Activated CD8-positive, alpha-beta T cell treated with anti-CD3 and anti-CD28 coated beads, Interleukin-2, amount 10 ng/mL, durations not matched to agents 7 days and 5 days (primary cell): ENCODE measurements at regions not wholly inside any gene's neighbourhood (a gene's known extent, or its start where the extent isn't known, plus 50 kb on each side); places are given as distances from the start of the nearest gene placed in this dataset.
"Not testable (repeated sequence)": the region's sequence is repeated elsewhere in the genome, so short reads cannot be mapped to it uniquely, and the experiment has no call there.

ENCODE experiments used
- ATAC-seq: fragments of 150-1000 bp; cut with Tn5 transposase; one replicate; pipeline ENCODE4 v1.10.0; 2021; ENCODE audit warnings: moderate library complexity
- CTCF ChIA-PET: fragments of 350-600 bp; sonication (Branson Sonifier 250); formaldehyde crosslinking; loops from one replicate; lab custom pipeline; 2021; ENCODE audit warnings: antibody characterized with exemption; lab: Charles Lee
- POLR2A ChIA-PET: fragments of 350-600 bp; sonication (Branson Sonifier 250); formaldehyde crosslinking; loops from one replicate; lab custom pipeline; 2021; ENCODE audit warnings: antibody characterized with exemption; lab: Charles Lee
- DNase-seq: peaks from one replicate; pipeline ENCODE4 v3.0.0-alpha.2; 2020
- H3K27ac Mint-ChIP-seq: one replicate; pipeline ENCODE4 v1.8.0; 2021; ENCODE audit warnings: mild to moderate bottlenecking, mixed read lengths
- H3K27me3 Mint-ChIP-seq: one replicate; pipeline ENCODE4 v1.8.0; 2021; ENCODE audit warnings: low read depth, mixed read lengths
- H3K36me3 Mint-ChIP-seq: one replicate; pipeline ENCODE4 v1.8.0; 2021; ENCODE audit warnings: low read depth, mixed read lengths
- H3K4me1 Mint-ChIP-seq: one replicate; pipeline ENCODE4 v1.8.0; 2021; ENCODE audit warnings: low read depth, mixed read lengths
- H3K4me3 Mint-ChIP-seq: one replicate; pipeline ENCODE4 v1.8.0; 2021; ENCODE audit warnings: mild to moderate bottlenecking, mixed read lengths
- H3K9me3 Mint-ChIP-seq: one replicate; pipeline ENCODE4 v1.8.0; 2022; ENCODE audit warnings: mixed read lengths; ENCODE audit not compliant: insufficient read depth

DNA sequence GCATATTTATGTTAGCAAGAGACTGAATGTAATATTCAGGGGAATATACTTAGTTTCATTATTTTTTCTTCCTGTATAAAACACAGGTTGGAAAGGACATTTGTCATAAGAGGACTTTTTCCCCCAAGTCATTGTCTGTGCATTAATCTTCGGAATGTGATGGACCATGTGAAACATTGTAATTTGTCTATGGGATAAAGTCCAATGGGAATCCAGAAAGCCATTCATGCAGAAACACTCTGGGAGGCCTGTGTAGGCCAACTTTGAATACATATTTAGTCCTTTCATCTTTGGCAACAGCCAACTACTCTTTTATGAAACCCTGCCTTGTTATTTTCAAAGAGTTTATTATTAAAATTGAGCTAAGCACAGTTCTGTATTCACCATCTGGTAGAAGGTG, 386.4 kb downstream of the PIK3C3 start:
- no peak for DNase-seq
- Mint-ChIP-seq H3K36me3 (no peaks in the 10 kb centered on the region), H3K27ac (no peak overlapping the region), H3K27me3 (no peaks in the 10 kb centered on the region), H3K9me3 (no peaks in the 10 kb centered on the region), H3K4me3 (no peak overlapping the region), H3K4me1 (no peaks in the 10 kb centered on the region)
- ChIA-PET CTCF (no interaction called here), POLR2A (no interaction called here)
- no peak for ATAC-seq

DNA sequence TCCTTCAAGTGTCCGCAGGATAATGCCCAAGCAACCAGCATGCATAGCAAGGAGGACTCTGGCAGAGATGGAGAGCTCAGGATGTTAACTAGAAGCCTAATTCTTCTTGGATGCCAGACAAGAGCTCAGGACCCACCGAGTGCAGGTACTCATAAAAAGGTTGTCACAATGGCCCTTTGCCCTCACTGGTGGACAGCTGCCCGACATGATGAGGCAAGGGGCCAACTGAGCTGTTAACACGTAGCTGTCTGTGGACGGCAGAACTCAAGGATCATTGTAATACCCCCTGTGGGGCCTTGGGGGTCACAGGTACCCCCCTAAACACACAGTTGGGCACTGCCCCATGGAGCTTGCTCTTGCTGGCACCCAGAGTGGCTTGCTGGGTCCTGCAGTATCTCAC, 393.7 kb downstream of the PIK3C3 start:
- no peak for ATAC-seq
- no peak for DNase-seq
- Mint-ChIP-seq H3K4me1 (no peaks in the 10 kb centered on the region), H3K9me3 (no peaks in the 10 kb centered on the region), H3K36me3 (no peaks in the 10 kb centered on the region), H3K27me3 (no peaks in the 10 kb centered on the region), H3K27ac (no peak overlapping the region), H3K4me3 (no peak overlapping the region)
- ChIA-PET POLR2A (no interaction called here), CTCF (no interaction called here)

DNA sequence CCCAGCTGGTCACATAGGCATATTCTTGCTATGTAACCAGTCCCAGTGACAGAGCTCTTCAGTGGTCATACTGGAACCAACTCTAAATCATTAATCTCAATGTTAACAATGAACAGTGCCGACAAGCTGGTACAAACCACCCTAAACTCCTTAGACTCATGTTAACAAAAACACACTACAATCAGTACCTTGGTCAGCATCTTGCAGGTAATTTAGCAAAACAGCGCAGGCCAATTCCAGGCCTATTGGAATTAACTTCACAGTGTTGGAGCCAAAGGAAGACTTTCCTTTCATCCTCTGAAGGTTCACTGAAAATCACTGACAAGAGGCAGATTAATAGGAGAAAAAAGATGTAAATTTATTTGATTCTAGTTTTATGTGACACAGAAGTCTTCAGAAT, 396.4 kb downstream of the PIK3C3 start:
- Mint-ChIP-seq H3K27me3 (no peaks in the 10 kb centered on the region), H3K4me3 (no peak overlapping the region), H3K4me1 (no peaks in the 10 kb centered on the region), H3K9me3 (no peaks in the 10 kb centered on the region), H3K27ac (no peak overlapping the region), H3K36me3 (no peaks in the 10 kb centered on the region)
- CTCF ChIA-PET = no interaction called here
- ATAC-seq (no peak), DNase-seq (no peak)
- POLR2A ChIA-PET = no interaction called here

DNA sequence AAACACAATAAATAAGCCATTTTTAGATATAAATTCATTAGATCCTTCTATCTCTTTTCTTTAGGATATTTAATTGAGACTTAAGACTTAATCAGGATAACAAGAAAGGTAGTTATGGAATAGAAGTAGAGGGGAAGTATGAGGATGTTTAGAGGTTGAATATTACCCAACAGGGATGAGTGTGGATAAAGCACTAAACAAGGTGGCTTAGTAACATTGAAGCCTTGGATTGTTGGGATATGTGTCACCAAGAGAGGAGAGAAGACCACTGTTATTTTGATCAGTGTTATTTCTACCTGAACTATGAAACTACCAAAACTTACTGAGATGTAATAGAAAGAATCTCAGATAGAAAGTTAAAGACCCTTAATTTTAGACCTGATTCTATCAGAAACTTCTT, 405.7 kb downstream of the PIK3C3 start:
- CTCF ChIA-PET = no interaction called here
- Mint-ChIP-seq H3K27ac (no peak overlapping the region), H3K9me3 (no peaks in the 10 kb centered on the region), H3K4me3 (no peak overlapping the region), H3K36me3 (no peaks in the 10 kb centered on the region), H3K4me1 (no peaks in the 10 kb centered on the region), H3K27me3 (no peaks in the 10 kb centered on the region)
- ATAC-seq = no peak
- no peak for DNase-seq
- POLR2A ChIA-PET = no interaction called here

DNA sequence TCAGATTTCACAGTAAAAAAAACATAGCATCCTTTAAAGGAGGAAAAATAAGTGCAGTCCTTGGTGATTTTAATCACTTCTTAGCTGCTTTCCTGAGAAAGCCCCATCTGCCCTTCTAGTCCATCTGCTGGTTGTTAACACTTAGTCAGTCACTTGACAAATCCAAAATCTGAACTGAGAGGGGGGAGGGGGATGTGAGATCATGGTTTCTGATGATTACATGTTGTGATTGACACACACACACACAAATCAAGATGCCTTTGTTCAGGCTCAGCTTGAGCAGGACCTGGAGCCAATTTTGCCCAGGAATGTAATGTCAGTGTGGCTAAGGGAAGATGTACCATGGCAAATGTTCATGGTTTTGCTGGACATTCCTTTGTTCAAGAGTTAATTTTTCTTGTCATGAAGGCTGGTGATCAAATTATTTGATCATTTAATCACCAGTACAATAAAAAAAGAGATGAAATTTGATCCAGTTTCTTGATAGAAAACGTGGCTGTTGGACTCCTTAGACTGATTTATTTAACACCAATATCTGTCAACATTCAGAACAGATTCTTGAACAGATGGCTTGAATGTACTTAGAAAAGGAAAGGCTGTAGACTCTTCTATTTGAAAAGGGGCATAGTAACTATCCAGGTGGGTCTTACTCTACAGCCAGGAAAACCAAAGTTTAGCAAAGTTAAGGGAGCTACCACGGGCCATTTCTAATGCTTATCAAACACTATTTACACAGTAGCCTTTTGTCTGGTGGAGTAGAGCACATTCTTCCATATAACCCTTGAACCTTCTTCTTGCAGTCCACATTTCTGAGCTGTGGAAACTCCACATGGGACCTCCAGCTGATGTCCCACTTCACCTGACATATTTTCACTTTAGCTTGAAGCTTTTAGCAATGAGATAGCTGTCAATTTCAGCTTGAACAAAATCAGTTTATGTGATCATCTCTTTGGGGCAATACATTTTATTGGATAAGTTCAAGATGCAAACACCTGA, 408.7 kb downstream of the PIK3C3 start:
- CTCF ChIA-PET = no interaction called here

DNA sequence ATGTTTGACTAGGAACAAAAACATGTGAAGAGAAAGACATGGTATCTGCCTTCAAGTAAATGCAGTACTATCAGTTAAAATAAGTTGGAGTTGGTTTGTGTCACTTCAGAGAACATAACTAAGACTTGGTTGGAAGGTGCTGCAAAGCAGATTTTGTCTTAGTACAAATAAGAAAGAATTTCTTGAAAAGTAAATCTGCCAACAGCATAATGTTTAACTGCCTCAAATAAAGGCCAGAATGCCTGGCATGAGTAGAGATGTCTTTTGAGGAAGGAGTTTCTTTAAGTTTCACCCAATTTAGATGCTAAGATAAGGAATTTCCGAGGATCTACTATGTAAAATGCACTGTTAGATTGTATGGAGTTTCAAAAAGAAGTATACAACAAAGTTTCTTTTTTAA, 409.7 kb downstream of the PIK3C3 start:
- H3K4me1 Mint-ChIP-seq = no peaks in the 10 kb centered on the region
- H3K36me3 Mint-ChIP-seq = no peaks in the 10 kb centered on the region
- CTCF ChIA-PET = no interaction called here
- H3K4me3 Mint-ChIP-seq = no peak overlapping the region
- no peaks in the 10 kb centered on the region for H3K27me3 Mint-ChIP-seq
- POLR2A ChIA-PET = no interaction called here
- H3K9me3 Mint-ChIP-seq = no peaks in the 10 kb centered on the region
- DNase-seq (no peak), ATAC-seq (no peak)
- no peak overlapping the region for H3K27ac Mint-ChIP-seq

More for the DNA sequence above, 408.7 kb downstream of the PIK3C3 start:
- Mint-ChIP-seq H3K36me3 (no peaks in the 10 kb centered on the region), H3K27me3 (no peaks in the 10 kb centered on the region), H3K27ac (no peak overlapping the region), H3K4me3 (no peak overlapping the region), H3K9me3 (no peaks in the 10 kb centered on the region), H3K4me1 (no peaks in the 10 kb centered on the region)
- ATAC-seq (no peak), DNase-seq (no peak)
- POLR2A ChIA-PET = no interaction called here

DNA sequence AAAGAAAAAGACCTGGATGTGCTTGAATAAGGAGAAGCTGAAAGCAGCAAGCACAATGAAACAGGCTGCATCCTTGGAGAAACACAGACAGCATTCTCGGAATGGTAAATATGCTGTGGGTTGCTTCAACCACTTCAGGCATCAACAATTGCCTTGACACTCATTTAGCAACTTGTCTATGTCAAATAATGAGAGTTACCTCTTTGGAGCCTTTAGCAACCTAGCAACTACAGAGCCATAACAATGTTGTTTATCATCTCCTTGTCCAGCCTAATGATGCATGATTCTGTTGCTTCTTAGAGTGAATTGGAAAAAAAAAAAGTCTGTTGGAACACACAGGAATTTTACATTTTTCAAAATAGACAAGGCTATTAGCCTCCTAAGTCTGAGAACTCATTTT, 410.6 kb downstream of the PIK3C3 start:
- CTCF ChIA-PET = no interaction called here
- H3K36me3 Mint-ChIP-seq = no peaks in the 10 kb centered on the region
- no peaks in the 10 kb centered on the region for H3K4me1 Mint-ChIP-seq
- no peaks in the 10 kb centered on the region for H3K27me3 Mint-ChIP-seq
- no peak overlapping the region for H3K27ac Mint-ChIP-seq
- H3K9me3 Mint-ChIP-seq = no peaks in the 10 kb centered on the region
- DNase-seq = no peak
- H3K4me3 Mint-ChIP-seq = no peak overlapping the region
- POLR2A ChIA-PET = no interaction called here
- no peak for ATAC-seq

DNA sequence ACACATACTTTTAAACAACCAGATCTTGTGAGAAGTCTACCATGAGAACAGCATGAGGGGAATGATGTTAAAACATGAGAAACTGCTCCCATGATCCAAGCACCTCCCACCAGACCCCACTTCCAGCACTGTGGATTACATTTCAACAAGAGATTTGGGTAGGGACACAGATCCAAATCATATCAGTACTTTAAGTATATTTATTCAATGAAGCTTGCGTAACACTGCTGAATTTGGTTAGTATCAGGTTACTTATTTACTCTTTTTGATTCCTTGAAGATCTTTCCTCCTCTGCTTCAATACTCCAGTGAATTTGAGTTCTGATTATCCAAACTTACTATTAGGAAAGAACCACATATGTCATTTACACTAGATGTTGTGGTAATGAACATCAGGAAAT, 418.6 kb downstream of the PIK3C3 start:
- no peak for DNase-seq
- H3K36me3 Mint-ChIP-seq = no peaks in the 10 kb centered on the region
- H3K4me3 Mint-ChIP-seq = no peak overlapping the region
- no peaks in the 10 kb centered on the region for H3K9me3 Mint-ChIP-seq
- ATAC-seq = no peak
- CTCF ChIA-PET = no interaction called here
- no peaks in the 10 kb centered on the region for H3K27me3 Mint-ChIP-seq
- H3K4me1 Mint-ChIP-seq = no peaks in the 10 kb centered on the region
- POLR2A ChIA-PET = no interaction called here
- no peak overlapping the region for H3K27ac Mint-ChIP-seq

DNA sequence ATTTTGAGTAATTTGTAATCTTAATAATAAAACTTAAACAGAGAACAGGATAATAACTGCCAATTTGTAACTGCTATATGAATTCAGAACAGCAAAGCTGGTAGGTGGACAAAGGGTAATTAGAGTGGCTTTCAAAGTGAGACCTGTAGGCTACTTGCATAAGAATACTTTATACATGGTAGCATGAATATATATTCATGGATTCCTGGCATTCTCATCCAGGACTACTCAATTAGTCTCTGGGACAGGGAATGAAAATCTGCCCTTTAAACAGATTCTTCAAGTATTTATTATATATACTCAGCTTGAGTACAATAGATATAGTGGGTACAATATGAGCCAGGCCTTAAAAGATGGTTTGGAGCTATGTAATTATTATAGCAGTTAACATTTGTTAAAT, 419.9 kb downstream of the PIK3C3 start:
- ChIA-PET CTCF (no interaction called here), POLR2A (no interaction called here)
- Mint-ChIP-seq H3K27me3 (no peaks in the 10 kb centered on the region), H3K27ac (no peak overlapping the region), H3K9me3 (no peaks in the 10 kb centered on the region), H3K4me3 (no peak overlapping the region), H3K36me3 (no peaks in the 10 kb centered on the region), H3K4me1 (no peaks in the 10 kb centered on the region)
- no peak for DNase-seq
- no peak for ATAC-seq

DNA sequence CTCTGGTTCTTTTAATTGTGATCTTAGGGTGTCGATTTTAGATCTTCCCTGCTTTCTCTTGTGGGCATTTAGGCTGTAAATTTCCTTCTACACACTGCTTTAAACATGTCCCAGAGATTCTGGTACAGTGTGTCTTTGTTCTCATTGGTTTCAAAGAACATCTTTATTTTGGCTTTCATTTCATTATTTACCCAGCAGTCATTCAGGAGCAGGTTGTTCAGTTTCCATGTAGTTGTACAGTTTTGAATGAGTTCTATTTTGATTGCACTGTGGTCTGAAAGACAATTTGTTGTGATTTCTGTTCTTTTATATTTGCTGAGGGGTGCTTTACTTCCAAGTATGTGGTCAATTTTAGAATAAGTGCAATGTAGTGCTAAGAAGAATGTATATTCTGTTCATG, 423.8 kb downstream of the PIK3C3 start:
- H3K36me3 Mint-ChIP-seq, H3K4me1 Mint-ChIP-seq, POLR2A ChIA-PET, H3K4me3 Mint-ChIP-seq, H3K27me3 Mint-ChIP-seq, H3K9me3 Mint-ChIP-seq, CTCF ChIA-PET, ATAC-seq, DNase-seq, H3K27ac Mint-ChIP-seq: not testable (repeated sequence)

DNA sequence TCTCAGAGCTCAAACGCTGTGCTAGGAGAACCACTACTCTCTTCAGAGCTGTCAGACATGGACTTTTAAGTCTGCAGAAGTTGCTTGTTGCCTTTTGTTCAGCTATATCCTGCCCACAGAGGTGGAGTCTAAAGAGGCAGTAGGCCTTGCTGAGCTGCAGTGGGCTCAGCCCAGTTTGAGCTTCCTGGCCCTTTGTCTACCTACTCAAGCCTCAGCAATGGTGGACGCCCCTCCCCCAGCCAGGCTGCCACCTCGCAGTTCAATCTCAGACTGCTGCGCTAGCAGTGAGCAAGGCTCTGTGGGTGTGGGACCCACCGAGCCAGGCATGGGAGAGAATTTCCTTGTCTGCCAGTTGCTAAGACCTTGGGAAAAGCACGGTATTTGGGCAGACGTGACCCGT, 426.2 kb downstream of the PIK3C3 start:
- H3K27me3 Mint-ChIP-seq, CTCF ChIA-PET, H3K4me3 Mint-ChIP-seq, POLR2A ChIA-PET, DNase-seq, H3K9me3 Mint-ChIP-seq, H3K36me3 Mint-ChIP-seq, H3K27ac Mint-ChIP-seq, ATAC-seq, H3K4me1 Mint-ChIP-seq: not testable (repeated sequence)

DNA sequence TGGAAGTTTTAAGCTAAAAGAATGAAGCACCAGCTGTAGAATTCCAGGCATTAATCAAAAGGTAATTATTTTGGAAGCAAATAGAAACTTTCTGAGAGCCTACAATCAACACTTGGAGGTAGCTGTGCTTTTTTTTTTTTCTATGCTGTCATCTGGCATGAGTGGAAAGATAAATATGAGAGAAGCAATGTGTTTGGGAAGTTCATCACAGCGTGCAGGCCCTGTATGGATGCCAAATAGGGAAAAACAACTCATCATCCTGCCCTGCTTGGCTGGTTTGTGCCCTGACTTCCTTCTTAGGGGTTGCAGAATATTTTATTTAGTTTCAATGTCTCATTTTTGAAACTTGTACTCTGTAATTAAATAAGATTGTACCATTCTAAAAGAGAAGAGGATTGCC, 437.4 kb downstream of the PIK3C3 start:
- no peak overlapping the region for H3K4me3 Mint-ChIP-seq
- CTCF ChIA-PET = no interaction called here
- no peaks in the 10 kb centered on the region for H3K9me3 Mint-ChIP-seq
- H3K4me1 Mint-ChIP-seq = no peaks in the 10 kb centered on the region
- ATAC-seq (no peak), DNase-seq (no peak)
- H3K27me3 Mint-ChIP-seq = no peaks in the 10 kb centered on the region
- POLR2A ChIA-PET = no interaction called here
- no peak overlapping the region for H3K27ac Mint-ChIP-seq
- no peaks in the 10 kb centered on the region for H3K36me3 Mint-ChIP-seq

DNA sequence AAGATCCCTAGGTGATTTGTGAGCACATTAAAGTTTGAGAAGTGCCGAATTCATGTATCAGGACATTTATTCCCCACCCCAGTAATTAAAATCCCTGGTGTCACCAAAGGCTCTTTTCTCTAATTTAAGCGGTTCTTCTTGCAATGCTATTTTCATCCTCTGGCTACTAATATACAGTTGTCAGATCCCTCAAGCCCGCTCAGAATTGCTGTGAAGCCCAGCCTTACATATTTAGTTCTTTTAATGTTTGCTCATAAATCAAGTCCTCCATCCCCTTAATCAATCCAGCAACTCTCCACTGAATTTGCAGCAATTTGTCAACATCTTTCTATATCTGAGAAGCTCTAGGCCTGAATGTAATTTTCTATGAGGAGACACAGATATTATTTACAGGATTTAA, 437.9 kb downstream of the PIK3C3 start:
- H3K9me3 Mint-ChIP-seq = no peaks in the 10 kb centered on the region

More for the DNA sequence above, 437.9 kb downstream of the PIK3C3 start:
- ChIA-PET CTCF (no interaction called here), POLR2A (no interaction called here)
- Mint-ChIP-seq H3K36me3 (no peaks in the 10 kb centered on the region), H3K4me3 (no peak overlapping the region), H3K27ac (no peak overlapping the region), H3K27me3 (no peaks in the 10 kb centered on the region), H3K4me1 (no peaks in the 10 kb centered on the region)
- ATAC-seq = no peak
- DNase-seq = no peak
